ENCODE measurements at regions not wholly inside any gene's neighbourhood (a gene's known extent, or its start where the extent isn't known, plus 50 kb on each side); places are given as distances from the start of the nearest gene placed in this dataset.

- H3K9me3 Mint-ChIP-seq, result no peaks in the 10 kb centered on the region
- DNase-seq, result no peak
- H3K4me3 Mint-ChIP-seq, result no peak overlapping the region
- no peak overlapping the region for H3K27ac Mint-ChIP-seq
- no peaks in the 10 kb centered on the region for H3K36me3 Mint-ChIP-seq
- intact Hi-C loops (cut with micrococcal nuclease), result no loop called here
- H3K4me1 Mint-ChIP-seq (ENCODE audit: low read depth), result no peaks in the 10 kb centered on the region
- no peaks in the 10 kb centered on the region for H3K27me3 Mint-ChIP-seq
- CTCF ChIA-PET, result no interaction called here
- POLR2A ChIA-PET, result no interaction called here
These were observed 245.3 kb upstream of the MAN1A1 start for GRCh38 chr6:119594907-119595306.

GRCh38 chr6:119591235-119591634, 241.7 kb upstream of the MAN1A1 start:
- H3K27ac Mint-ChIP-seq, result no peak overlapping the region
- POLR2A ChIA-PET, result no interaction called here
- no peak overlapping the region for H3K4me3 Mint-ChIP-seq
- H3K27me3 Mint-ChIP-seq, result no peaks in the 10 kb centered on the region
- intact Hi-C loops (cut with micrococcal nuclease), result no loop called here
- DNase-seq, result no peak
- H3K36me3 Mint-ChIP-seq, result no peaks in the 10 kb centered on the region
- no peaks in the 10 kb centered on the region for H3K9me3 Mint-ChIP-seq
- CTCF ChIA-PET, result no interaction called here
- H3K4me1 Mint-ChIP-seq (ENCODE audit: low read depth), result no peaks in the 10 kb centered on the region

GRCh38 chr6:119590066-119590465, 240.5 kb upstream of the MAN1A1 start:
- Mint-ChIP-seq H3K27me3 (no peaks in the 10 kb centered on the region), H3K4me3 (no peak overlapping the region)
- POLR2A ChIA-PET, result no interaction called here

GRCh38 chr6:119587537-119587936, 238.0 kb upstream of the MAN1A1 start:
- H3K27me3 Mint-ChIP-seq, result no peaks in the 10 kb centered on the region
- intact Hi-C loops (cut with micrococcal nuclease), result no loop called here
- H3K4me3 Mint-ChIP-seq, result no peak overlapping the region
- H3K27ac Mint-ChIP-seq, result no peak overlapping the region
- no peaks in the 10 kb centered on the region for H3K4me1 Mint-ChIP-seq (ENCODE audit: low read depth)
- ChIA-PET POLR2A (no interaction called here), CTCF (no interaction called here)
- H3K36me3 Mint-ChIP-seq, result no peaks in the 10 kb centered on the region
- no peaks in the 10 kb centered on the region for H3K9me3 Mint-ChIP-seq
- DNase-seq, result no peak

More at GRCh38 chr6:119590066-119590465, 240.5 kb upstream of the MAN1A1 start:
- no peaks in the 10 kb centered on the region for H3K36me3 Mint-ChIP-seq
- H3K9me3 Mint-ChIP-seq, result no peaks in the 10 kb centered on the region
- H3K4me1 Mint-ChIP-seq (ENCODE audit: low read depth), result no peaks in the 10 kb centered on the region
- CTCF ChIA-PET, result no interaction called here
- no peak overlapping the region for H3K27ac Mint-ChIP-seq
- intact Hi-C loops (cut with micrococcal nuclease), result no loop called here
- DNase-seq, result no peak

GRCh38 chr6:119586250-119586882, 236.8 kb upstream of the MAN1A1 start:
- no peak overlapping the region for H3K27ac Mint-ChIP-seq
- no peak overlapping the region for H3K4me3 Mint-ChIP-seq
- ChIA-PET CTCF (no interaction called here), POLR2A (no interaction called here)
- no peaks in the 10 kb centered on the region for H3K27me3 Mint-ChIP-seq
- no peaks in the 10 kb centered on the region for H3K9me3 Mint-ChIP-seq
- intact Hi-C loops (cut with micrococcal nuclease), result no loop called here
- DNase-seq, result no peak
- H3K36me3 Mint-ChIP-seq, result no peaks in the 10 kb centered on the region
- no peaks in the 10 kb centered on the region for H3K4me1 Mint-ChIP-seq (ENCODE audit: low read depth)

- DNase-seq, result no peak
- no peak overlapping the region for H3K27ac Mint-ChIP-seq
- no peak overlapping the region for H3K4me3 Mint-ChIP-seq
- intact Hi-C loops (cut with micrococcal nuclease), result no loop called here
- H3K27me3 Mint-ChIP-seq, result no peaks in the 10 kb centered on the region
- ChIA-PET CTCF (interaction anchor here (0.7 kb wide), 1 partner anchor 19 kb away, joined by 3 read pairs; no protein-coding TSS in a partner anchor), POLR2A (interaction anchor here (0.7 kb wide), 1 partner anchor 158 kb away, joined by 3 read pairs; no protein-coding TSS in a partner anchor)
- H3K4me1 Mint-ChIP-seq (ENCODE audit: low read depth), result no peaks in the 10 kb centered on the region
- no peaks in the 10 kb centered on the region for H3K36me3 Mint-ChIP-seq
- no peaks in the 10 kb centered on the region for H3K9me3 Mint-ChIP-seq
These were observed 234.5 kb upstream of the MAN1A1 start for GRCh38 chr6:119584088-119584487.

GRCh38 chr6:119581220-119581619, 231.7 kb upstream of the MAN1A1 start:
- ChIA-PET POLR2A (no interaction called here), CTCF (no interaction called here)
- H3K27ac Mint-ChIP-seq, result no peak overlapping the region
- no peaks in the 10 kb centered on the region for H3K36me3 Mint-ChIP-seq
- H3K9me3 Mint-ChIP-seq, result peaks cover 8% of the 10 kb centered on the region
- no peaks in the 10 kb centered on the region for H3K4me1 Mint-ChIP-seq (ENCODE audit: low read depth)
- intact Hi-C loops (cut with micrococcal nuclease), result no loop called here
- no peak for DNase-seq
- H3K27me3 Mint-ChIP-seq, result peaks cover 4% of the 10 kb centered on the region
- H3K4me3 Mint-ChIP-seq, result no peak overlapping the region

- no peak for DNase-seq
- H3K27ac Mint-ChIP-seq, result no peak overlapping the region
- H3K36me3 Mint-ChIP-seq, result peaks cover 5% of the 10 kb centered on the region
- intact Hi-C loops (cut with micrococcal nuclease), result no loop called here
- ChIA-PET CTCF (no interaction called here), POLR2A (no interaction called here)
- peaks cover 15% of the 10 kb centered on the region for H3K9me3 Mint-ChIP-seq
- H3K27me3 Mint-ChIP-seq, result peaks cover 5% of the 10 kb centered on the region
- H3K4me1 Mint-ChIP-seq (ENCODE audit: low read depth), result no peaks in the 10 kb centered on the region
- no peak overlapping the region for H3K4me3 Mint-ChIP-seq
These were observed 226.2 kb upstream of the MAN1A1 start for GRCh38 chr6:119575721-119576120.

GRCh38 chr6:119568580-119568979, 219.0 kb upstream of the MAN1A1 start:
- intact Hi-C loops (cut with micrococcal nuclease), result no loop called here
- no peak for DNase-seq
- no peaks in the 10 kb centered on the region for H3K4me1 Mint-ChIP-seq (ENCODE audit: low read depth)
- no peaks in the 10 kb centered on the region for H3K36me3 Mint-ChIP-seq
- no peak overlapping the region for H3K4me3 Mint-ChIP-seq
- ChIA-PET CTCF (no interaction called here), POLR2A (no interaction called here)
- H3K27me3 Mint-ChIP-seq, result peaks cover 2% of the 10 kb centered on the region
- no peaks in the 10 kb centered on the region for H3K9me3 Mint-ChIP-seq
- H3K27ac Mint-ChIP-seq, result no peak overlapping the region

- H3K4me3 Mint-ChIP-seq, result no peak overlapping the region
- H3K36me3 Mint-ChIP-seq, result no peaks in the 10 kb centered on the region
- H3K9me3 Mint-ChIP-seq, result no peaks in the 10 kb centered on the region
- H3K4me1 Mint-ChIP-seq (ENCODE audit: low read depth), result no peaks in the 10 kb centered on the region
- ChIA-PET POLR2A (no interaction called here), CTCF (interaction anchor here (0.7 kb wide), 1 partner anchor 45 kb away, joined by 3 read pairs; no protein-coding TSS in a partner anchor)
- H3K27ac Mint-ChIP-seq, result no peak overlapping the region
- peaks cover 2% of the 10 kb centered on the region for H3K27me3 Mint-ChIP-seq
- intact Hi-C loops (cut with micrococcal nuclease), result no loop called here
- DNase-seq, result no peak
These were observed 217.1 kb upstream of the MAN1A1 start for GRCh38 chr6:119566546-119567260.

- DNase-seq, result no peak
- peaks cover 2% of the 10 kb centered on the region for H3K27me3 Mint-ChIP-seq
- ChIA-PET CTCF (no interaction called here), POLR2A (no interaction called here)
- no peaks in the 10 kb centered on the region for H3K36me3 Mint-ChIP-seq
- no peak overlapping the region for H3K4me3 Mint-ChIP-seq
- no peaks in the 10 kb centered on the region for H3K9me3 Mint-ChIP-seq
- intact Hi-C loops (cut with micrococcal nuclease), result no loop called here
- no peaks in the 10 kb centered on the region for H3K4me1 Mint-ChIP-seq (ENCODE audit: low read depth)
- H3K27ac Mint-ChIP-seq, result no peak overlapping the region
These were observed 216.3 kb upstream of the MAN1A1 start for GRCh38 chr6:119565893-119566292.

- Mint-ChIP-seq H3K27me3 (no peaks in the 10 kb centered on the region), H3K9me3 (no peaks in the 10 kb centered on the region), H3K4me3 (no peak overlapping the region), H3K27ac (no peak overlapping the region), H3K36me3 (no peaks in the 10 kb centered on the region), H3K4me1 (ENCODE audit: low read depth) (no peaks in the 10 kb centered on the region)
- ChIA-PET POLR2A (no interaction called here), CTCF (no interaction called here)
- no peak for DNase-seq
- intact Hi-C loops (cut with micrococcal nuclease), result no loop called here
These were observed 212.6 kb upstream of the MAN1A1 start for GRCh38 chr6:119562168-119562567.

GRCh38 chr6:119559586-119559985, 210.0 kb upstream of the MAN1A1 start:
- DNase-seq, result no peak
- Mint-ChIP-seq H3K4me1 (ENCODE audit: low read depth) (no peaks in the 10 kb centered on the region), H3K36me3 (no peaks in the 10 kb centered on the region), H3K9me3 (no peaks in the 10 kb centered on the region), H3K27ac (no peak overlapping the region), H3K27me3 (no peaks in the 10 kb centered on the region), H3K4me3 (no peak overlapping the region)
- intact Hi-C loops (cut with micrococcal nuclease), result no loop called here
- CTCF ChIA-PET, result no interaction called here
- POLR2A ChIA-PET, result no interaction called here

Measured in activated CD4-positive, alpha-beta memory T cell treated with anti-CD3 and anti-CD28 coated beads for 36 hours (primary cell).